Pons (tissue), 1 donor: ENCODE measurements at regions not wholly inside any gene's neighbourhood (a gene's known extent, or its start where the extent isn't known, plus 50 kb on each side); places are given as distances from the start of the nearest gene placed in this dataset.
"Not testable (repeated sequence)": the region's sequence is repeated elsewhere in the genome, so short reads cannot be mapped to it uniquely, and the experiment has no call there.

Experiments used
- DNase-seq: peaks from one replicate; pipeline ENCODE4 v3.0.0-alpha.2; 2016; ENCODE audit warnings: low spot score

DNA sequence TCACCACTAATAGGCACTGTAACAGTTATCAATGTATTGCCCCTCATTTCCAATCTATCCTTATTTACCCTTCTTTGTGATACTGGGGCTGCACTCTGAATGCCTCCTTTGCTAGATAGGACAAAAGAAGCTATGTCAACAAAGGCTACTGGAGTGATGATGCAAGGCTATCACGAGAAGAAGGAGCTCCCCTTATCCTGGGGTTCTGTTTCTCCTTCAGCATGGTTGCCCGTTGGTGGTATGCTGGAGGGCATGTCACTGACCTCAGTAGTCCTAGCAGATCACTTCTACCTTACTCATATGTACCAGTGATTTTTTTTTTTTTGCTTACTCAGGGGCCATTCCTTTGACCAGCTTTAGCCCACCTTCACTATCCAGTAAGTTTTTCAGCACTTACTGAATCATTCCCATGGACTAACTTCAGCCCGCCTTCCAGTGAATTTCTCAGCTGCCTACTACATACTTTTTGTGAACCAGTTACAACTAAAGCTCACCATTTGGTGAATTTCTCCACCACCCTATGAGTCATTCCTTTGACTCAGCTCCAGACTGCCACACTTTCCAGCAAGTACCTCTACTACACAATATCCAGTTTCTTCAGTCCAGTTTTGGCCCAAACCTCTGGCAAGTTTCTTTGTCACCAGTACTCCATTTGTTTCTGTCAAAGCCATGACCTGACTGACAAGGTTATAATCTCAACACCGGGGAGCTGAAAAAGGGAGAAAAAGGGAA, 944.5 kb downstream of the KCNT2 start:
- DNase-seq = no peak

DNA sequence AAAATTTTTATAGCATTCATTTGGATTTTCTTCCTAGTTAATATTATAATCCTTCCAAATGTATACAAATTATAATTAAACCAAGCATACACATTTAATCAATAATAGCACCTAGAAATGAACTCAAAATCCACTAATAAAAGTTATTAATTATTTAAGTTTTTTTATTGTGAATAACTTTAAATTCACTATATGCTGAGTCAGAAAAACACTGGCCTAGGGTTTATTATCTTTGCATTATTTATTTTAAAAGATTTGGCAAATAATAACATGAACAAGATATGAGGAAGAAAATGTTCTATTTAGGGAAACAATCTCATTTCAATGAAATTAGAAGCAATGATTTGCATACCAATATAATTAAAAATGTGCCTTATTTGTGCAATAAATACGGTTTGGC, 951.5 kb downstream of the KCNT2 start:
- no peak for DNase-seq

DNA sequence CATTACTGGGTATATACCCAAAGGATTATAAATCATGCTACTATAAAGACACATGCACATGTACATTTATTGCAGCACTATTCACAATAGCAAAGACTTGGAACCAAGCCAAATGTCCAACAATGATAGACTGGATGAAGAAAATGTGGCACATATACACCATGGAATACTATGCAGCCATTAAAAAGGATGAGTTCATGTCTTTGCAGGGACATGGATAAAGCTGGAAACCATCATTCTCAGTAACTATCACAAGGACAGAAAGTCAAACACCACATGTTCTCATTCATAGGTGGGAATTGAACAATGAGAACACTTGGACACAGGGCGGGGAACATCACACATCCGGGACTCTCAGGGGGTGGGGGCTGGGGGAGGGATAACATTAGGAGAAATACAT, 959.4 kb downstream of the KCNT2 start:
- DNase-seq = not testable (repeated sequence)

DNA sequence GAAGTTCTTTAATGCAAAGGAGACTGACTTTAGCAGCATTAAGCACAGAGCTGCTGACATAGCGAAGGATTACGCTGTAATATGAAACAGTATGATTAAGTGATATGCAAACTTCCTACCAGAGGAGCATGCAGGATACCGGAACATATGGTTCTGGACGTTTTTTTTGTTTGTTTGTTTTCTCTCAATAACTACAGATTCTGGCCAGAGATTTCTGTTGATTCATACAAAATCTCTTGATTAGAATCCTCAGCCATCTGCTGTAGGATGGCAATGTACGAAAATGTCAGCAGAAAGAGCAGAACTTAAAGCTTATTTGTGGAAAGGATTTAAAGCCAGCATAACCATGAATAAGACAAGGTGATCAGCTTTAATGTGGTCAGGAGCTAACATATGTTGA, 970.7 kb downstream of the KCNT2 start:
- DNase-seq = no peak

DNA sequence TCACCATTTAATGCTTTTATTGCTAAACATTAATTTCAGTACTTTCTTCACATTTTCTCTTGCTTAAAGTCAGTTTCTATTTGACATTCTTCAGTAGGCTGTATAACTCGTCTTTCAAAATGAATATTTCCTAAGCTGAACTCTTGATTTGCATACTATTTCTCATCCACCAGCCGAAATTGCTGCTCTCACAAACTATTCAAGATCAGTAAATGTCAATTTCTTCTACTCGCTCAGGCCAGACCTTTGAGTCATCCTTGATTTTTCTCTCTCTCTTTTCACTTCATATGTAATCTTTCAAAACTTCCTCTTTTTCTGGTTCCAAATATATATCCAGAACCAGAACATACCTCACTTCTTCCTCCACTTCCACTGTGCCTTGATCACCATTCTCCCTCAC, 990.0 kb downstream of the KCNT2 start:
- no peak for DNase-seq

DNA sequence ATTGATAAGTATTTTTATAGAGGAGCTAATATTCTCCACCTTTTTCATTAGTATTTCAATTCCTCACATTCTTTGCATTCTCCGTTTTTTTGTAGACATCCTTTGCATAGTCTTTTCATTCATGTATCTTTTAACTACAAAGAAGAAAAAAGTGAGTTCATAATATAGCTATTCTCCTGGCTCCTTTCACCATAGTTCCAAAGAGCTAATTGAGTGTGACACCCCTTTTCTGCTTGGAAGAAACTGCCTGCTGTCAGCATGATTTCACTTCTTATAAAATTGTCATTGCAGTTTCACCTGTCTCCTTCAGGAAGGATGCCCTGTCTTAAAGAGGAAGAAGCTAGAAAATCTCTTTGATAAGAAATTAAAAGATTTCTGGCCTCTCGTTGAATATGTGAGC, 991.1 kb downstream of the KCNT2 start:
- DNase-seq = no peak

DNA sequence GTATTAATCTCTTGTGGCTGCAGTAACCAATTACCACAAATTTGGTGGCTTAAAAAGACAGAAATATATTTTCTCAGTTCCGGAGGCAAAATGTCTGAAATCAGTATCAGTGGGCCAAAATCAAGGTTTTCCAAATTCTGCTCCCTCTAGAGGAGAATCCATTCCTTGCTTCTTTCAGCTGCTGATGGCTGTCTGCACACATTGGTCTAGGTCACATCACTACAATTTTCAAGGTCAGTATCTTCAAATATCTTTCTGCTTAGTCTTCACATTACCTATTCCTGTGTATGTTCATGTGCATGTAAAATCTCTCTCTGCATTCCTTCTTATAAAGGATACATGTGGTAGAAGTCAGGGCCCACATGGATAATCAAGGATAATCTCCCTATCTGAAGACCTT, 999.4 kb downstream of the KCNT2 start:
- DNase-seq = no peak

DNA sequence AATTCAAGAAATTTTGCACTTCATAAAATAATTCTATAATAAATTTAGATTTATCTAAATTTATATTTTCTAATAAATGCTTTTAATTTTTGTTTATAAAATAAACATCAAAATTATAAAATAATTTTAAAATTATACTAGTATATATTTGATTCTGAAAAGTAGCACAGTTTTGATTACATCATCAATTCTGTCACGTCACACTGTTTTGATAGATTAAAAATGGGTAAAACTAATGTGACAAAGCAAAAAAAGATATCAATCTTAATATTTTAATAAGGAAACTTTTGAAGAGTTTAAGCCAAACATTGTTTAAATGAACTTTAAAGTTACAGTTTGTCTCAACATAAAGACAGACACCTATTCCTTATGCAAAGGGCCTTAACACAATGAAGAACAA, 1001.8 kb downstream of the KCNT2 start:
- DNase-seq = no peak

DNA sequence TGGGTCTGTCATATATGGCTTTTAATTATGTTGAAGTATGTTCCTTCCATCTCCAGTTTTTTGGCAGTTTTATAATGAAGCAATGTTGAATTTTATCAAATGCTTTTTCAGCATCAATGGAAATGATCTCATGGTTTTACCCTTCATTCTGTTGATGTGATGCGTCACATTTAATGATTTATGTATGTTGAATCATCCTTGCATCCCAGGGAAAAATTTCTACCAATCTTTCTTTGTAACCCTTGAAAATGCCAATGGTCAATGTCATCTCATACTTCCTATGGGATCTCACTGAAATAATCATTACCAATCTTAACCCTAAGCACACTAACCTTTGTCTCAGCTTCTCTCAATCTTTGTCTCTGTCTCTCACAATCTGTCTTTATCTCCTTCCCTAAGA, 1004.0 kb downstream of the KCNT2 start:
- DNase-seq = no peak

DNA sequence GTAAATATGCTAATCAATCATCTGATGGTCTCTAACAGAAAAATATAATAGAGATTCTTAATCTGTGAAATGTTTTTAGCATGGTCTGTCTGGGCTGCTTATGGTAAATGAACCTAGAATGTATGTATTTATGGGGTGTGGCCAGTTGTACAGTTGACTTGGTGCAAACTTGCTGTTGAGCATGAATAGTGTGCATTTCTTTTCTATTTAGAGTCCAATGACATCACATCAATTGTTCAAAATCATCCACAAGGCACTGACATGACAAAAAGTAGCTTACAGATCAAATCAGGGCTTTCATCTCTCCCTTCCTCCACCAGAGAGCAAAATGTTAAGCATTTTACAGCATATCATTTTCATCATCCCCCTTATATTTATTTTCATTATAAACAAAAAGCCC, 1010.3 kb downstream of the KCNT2 start:
- DNase-seq = no peak

DNA sequence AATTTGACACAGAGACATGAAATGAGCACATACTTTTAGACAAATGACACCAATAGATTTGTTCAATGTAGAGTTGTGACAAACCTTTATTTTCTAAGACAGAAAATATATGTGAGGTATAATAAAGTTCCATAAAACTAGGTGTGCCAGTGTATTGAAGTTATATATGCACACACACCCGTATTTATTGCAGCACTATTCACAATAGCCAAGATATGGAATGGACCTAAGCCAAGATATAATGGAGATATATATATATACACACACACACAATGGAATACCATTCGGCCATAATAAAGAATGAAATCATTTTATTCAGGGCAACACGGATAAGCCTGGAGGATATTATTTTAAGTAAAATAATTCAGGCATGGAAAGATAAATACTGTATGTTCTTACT, 1013.5 kb downstream of the KCNT2 start:
- DNase-seq = no peak

DNA sequence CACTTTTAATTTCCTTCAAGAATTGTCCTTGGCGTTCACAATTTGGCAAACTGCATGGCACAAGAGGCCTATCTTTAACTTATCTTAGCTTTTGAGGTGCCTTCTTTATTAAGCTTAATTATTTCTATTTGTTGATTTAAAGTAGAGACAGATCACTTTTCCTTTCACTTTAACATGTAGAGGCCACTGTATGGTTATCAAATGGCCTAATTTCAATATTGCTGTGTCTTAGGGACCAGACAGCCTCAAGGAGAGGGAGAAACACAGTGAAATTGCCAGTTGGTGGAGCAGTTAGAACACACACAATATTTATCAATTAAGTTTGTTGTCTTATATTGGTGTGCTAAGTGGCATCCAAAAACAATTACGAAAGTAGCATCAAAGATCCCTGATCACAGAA, 1013.9 kb downstream of the KCNT2 start:
- DNase-seq = no peak

DNA sequence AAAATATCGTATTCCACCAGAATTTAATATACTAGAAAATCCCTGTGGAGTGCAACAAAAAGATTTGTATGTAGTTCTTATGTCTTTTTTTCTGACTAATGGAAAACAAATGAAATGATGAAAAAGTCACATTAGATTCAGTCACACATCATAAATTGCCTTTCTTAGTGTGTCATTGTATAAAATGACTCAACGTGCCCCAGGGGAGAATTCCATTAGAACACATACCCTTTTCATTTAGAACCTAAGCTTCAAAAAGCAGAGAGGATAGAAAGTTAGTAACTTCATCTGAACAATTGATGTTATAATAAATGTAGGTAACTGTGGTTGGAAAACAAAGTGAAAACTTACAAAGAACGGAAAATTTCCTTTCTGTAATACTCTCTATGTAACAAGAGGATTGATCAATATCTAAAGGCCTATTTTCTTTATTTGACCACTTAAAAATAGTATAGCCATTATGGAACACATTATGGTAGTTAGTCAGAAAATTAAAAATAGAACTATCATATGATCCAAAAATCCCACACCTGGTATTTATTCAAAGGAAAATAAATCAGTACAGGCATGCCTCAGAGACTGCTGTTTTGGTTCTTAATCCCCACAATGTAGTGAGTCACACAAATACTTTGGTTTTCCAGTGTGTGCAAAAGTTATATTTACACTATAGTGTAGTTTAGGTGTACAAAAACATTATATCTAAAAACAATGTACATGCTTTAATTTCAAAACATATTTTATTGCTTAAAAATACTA, 1016.1 kb downstream of the KCNT2 start:
- DNase-seq = no peak

DNA sequence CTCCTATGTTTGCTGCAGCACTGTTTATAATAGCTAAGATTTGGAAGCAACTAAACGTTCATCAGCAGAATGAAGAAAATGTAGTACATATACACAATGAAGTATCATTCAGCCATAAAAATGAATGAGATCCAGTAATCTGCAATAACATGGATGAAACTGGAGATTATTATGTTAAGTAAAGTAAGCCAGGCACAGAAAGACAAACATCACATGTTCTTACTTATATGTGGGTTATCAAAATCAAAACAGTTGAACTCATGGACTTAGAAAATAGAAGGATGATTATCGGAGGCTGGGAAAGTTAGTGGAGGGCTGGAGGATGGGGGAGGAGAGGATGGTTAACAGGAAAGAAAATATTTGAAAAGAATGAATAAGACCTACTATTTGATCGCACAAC, 1017.6 kb downstream of the KCNT2 start:
- no peak for DNase-seq

DNA sequence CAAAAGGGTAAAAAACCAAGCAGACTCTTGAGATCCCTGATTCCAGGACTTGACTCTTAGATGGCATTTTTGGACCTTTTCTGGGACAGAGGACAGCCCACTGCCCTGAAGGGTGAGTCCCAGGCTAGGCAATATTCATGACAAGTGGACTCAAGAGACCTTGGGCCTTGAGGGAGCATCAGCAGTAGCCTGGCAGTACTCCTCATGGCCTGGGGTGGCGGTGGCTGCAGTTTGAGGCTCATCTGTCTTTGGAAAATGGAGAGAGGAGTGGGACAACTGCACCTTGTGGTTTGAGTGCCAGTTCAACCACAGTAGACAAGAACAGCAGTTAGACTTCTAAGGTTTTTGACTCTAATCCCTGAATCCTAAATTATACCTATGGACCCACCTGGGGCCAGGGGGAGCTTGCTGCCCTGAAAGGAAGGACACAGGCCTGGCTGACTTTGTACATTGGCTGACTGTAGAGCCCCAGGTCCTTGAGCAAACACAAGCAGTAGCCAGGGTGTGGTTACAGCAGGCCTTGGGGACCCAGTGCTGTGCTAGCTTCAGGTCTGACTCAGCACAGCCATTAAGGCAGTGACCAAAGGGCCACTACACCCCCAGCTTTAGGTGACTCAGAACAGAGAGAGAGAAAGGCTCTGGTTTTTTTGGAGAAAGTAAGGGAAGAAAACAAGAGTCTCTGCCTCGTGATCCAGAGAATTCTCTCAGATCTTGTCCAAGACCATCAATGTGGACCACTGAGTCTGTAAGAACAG, 1023.2 kb downstream of the KCNT2 start:
- DNase-seq = no peak

DNA sequence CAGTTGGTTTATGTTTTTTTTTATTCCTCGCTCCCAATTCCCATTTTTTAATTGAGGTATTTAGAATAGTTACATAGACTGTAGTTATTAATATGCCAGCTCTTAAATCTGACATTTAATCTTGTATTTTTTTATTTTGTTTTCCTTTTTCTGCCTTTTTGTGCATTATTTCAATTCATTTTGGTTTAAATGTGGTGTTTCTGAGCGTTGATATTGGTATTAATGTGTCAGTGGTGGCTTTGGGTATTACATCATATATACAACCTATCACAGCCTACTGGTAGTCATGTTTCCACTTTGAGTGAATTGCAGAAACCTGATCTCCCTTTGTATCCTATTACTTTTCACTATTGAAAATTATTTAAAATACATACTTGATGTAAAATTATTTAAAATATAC, 1027.3 kb downstream of the KCNT2 start:
- DNase-seq = no peak

DNA sequence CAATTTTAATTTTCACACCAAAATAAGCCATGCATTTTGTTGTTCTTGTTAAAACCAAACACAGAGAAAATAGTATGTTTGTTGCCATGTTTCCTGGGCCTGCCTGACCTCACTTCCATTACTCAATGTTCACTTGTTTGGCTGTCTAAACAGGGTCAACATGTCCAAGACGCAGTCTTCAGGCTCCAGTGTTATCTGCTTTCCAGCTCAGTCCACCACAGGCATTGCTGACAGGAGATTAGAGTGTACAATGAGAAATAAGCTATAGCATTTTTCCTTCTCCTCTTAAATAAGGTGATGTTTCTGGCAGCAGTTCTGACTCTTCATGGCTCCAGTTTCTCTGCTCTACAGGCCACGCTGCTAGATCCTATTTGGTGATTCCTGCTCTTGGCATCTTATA, 1030.5 kb downstream of the KCNT2 start:
- no peak for DNase-seq

DNA sequence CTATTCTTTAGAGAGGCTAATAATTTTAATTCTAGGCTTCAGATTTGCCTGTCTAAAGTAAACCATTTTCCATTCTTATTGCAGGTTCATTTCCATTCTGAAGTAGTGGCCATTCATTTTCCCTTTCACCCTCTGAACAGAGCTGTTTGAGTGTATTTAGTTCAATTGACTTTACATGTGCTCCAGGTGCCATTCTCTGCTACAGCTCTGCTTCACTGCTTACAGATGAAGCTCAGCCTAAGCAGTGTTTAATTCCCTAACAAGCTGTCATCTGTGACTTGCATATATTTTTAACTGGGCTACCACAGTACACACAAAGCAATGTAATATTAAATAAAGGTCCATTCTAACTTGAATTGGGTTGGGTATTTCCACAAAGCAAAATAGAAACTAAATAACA, 1031.6 kb downstream of the KCNT2 start:
- no peak for DNase-seq

DNA sequence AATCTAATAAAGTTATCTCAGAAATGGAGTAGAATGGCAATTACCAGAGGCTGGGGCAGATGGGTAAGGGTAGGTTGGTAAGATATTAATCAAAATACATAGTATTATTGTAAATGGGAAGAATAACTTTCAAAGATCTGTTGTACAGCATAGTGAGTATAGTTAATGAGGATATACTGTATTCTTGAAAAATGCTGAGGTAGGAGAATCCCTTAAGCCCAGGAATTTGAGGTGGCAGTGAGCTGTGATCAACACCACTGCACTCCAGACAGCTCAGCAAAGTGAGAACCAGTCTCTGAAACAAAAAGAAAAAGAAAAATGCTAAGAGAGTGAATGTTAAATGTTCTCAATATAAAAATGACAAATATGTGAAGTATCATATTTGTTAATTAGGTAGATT, 1033.7 kb downstream of the KCNT2 start:
- no peak for DNase-seq

DNA sequence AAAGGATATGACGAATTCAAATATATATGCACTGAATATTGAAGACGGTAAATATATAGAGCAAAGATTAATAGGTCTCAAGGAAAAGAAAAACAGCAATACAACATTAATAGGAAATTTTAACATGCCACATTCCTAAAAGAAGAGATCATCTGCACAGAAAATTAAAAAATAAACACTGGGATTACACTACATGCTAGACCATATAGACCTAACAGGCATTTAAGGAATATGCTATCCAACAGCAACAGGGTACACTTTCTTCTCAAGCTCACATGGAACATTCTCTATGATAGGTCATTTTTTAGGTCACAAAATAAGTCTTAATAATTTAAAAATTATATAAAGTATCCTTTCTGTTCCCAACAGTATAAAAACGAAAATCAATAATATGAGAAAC, 1038.3 kb downstream of the KCNT2 start:
- DNase-seq = no peak

DNA sequence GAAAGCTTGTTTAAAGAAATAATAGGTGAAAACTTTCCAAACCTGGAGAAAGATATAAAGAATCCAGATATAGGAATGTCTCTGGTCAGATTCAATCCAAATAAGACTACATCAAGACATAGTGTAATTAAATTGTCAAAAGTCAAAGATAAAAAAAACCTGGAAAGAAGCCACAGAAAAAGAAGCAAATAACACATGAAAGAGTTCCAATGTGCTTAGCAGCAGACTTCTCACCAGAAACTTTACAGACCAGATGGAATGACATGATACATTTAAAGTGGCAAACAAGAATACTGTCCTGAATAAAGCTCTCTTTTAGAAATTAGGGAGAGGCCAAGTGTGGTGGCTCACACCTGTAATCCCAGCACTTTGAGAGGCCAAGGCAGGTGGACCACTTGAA, 1039.9 kb downstream of the KCNT2 start:
- no peak for DNase-seq

DNA sequence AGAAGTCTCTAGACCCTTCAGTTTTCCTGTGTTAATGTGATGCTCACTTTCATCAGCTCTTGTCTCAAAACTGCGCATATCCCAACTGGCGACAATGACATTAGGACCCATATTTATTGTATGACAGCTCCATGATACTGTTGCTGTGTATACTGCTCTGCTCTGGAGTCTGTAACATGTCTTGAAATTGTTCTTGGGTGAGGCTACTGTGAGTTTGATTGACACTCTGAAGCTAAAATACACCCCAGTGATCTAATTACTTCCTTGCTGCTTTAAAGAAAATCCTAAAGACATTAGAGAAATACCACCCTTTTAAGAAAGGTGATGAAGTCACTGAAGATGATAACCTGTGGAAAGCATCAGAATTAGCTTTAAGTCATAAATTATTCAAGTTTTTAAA, 1046.2 kb downstream of the KCNT2 start:
- DNase-seq = no peak
